ENCODE measurements at regions not wholly inside any gene's neighbourhood (a gene's known extent, or its start where the extent isn't known, plus 50 kb on each side); places are given as distances from the start of the nearest gene placed in this dataset.

- DNase-seq (ENCODE audit: low read depth in 4 of 4, low spot score in 1 of 4): no peak
Measured at GRCh38 chr2:136221026-136221425, 103.1 kb upstream of the CXCR4 start.

- DNase-seq (ENCODE audit: low read depth in 4 of 4, low spot score in 1 of 4): no peak
Measured at GRCh38 chr2:136219963-136220362, 102.0 kb upstream of the CXCR4 start.

GRCh38 chr2:136219341-136219740 is 101.4 kb upstream of the CXCR4 start:
- DNase-seq (ENCODE audit: low read depth in 4 of 4, low spot score in 1 of 4): no peak

GRCh38 chr2:136217996-136218395 is 100.0 kb upstream of the CXCR4 start:
- no peak for DNase-seq (ENCODE audit: low read depth in 4 of 4, low spot score in 1 of 4)

- no peak for DNase-seq (ENCODE audit: low read depth in 4 of 4, low spot score in 1 of 4)
Measured at GRCh38 chr2:136215908-136216472, 98.0 kb upstream of the CXCR4 start.

- DNase-seq (ENCODE audit: low read depth in 4 of 4, low spot score in 1 of 4): no peak
Measured at GRCh38 chr2:136215449-136215848, 97.5 kb upstream of the CXCR4 start.

GRCh38 chr2:136214307-136215200 is 96.6 kb upstream of the CXCR4 start:
- no peak for DNase-seq (ENCODE audit: low read depth in 4 of 4, low spot score in 1 of 4)

GRCh38 chr2:136213836-136214235 is 95.9 kb upstream of the CXCR4 start:
- DNase-seq (ENCODE audit: low read depth in 4 of 4, low spot score in 1 of 4): no peak

GRCh38 chr2:136212426-136213378 is 94.8 kb upstream of the CXCR4 start:
- DNase-seq (ENCODE audit: low read depth in 4 of 4, low spot score in 1 of 4): no peak

- DNase-seq (ENCODE audit: low read depth in 4 of 4, low spot score in 1 of 4): no peak
Measured at GRCh38 chr2:136211701-136212100, 93.8 kb upstream of the CXCR4 start.

GRCh38 chr2:136210822-136211221 is 92.9 kb upstream of the CXCR4 start:
- DNase-seq (ENCODE audit: low read depth in 4 of 4, low spot score in 1 of 4): no peak

- DNase-seq (ENCODE audit: low read depth in 4 of 4, low spot score in 1 of 4): no peak
Measured at GRCh38 chr2:136210455-136210805, 92.5 kb upstream of the CXCR4 start.

GRCh38 chr2:136209561-136210454 is 91.9 kb upstream of the CXCR4 start:
- DNase-seq (ENCODE audit: low read depth in 4 of 4, low spot score in 1 of 4): no peak

GRCh38 chr2:136208682-136209420 is 90.9 kb upstream of the CXCR4 start:
- DNase-seq (ENCODE audit: low read depth in 4 of 4, low spot score in 1 of 4): no peak

GRCh38 chr2:136207665-136208064 is 89.7 kb upstream of the CXCR4 start:
- DNase-seq (ENCODE audit: low read depth in 4 of 4, low spot score in 1 of 4): no peak

- DNase-seq (ENCODE audit: low read depth in 4 of 4, low spot score in 1 of 4): no peak
Measured at GRCh38 chr2:136207030-136207623, 89.2 kb upstream of the CXCR4 start.

GRCh38 chr2:136206613-136207012 is 88.7 kb upstream of the CXCR4 start:
- no peak for DNase-seq (ENCODE audit: low read depth in 4 of 4, low spot score in 1 of 4)

- no peak for DNase-seq (ENCODE audit: low read depth in 4 of 4, low spot score in 1 of 4)
Measured at GRCh38 chr2:136205615-136206014, 87.7 kb upstream of the CXCR4 start.

- DNase-seq (ENCODE audit: low read depth in 4 of 4, low spot score in 1 of 4): no peak
Measured at GRCh38 chr2:136204971-136205370, 87.0 kb upstream of the CXCR4 start.

GRCh38 chr2:136195226-136195625 is 77.3 kb upstream of the CXCR4 start:
- no peak for DNase-seq (ENCODE audit: low read depth in 4 of 4, low spot score in 1 of 4)
